ENCODE measurements at regions not wholly inside any gene's neighbourhood (a gene's known extent, or its start where the extent isn't known, plus 50 kb on each side); places are given as distances from the start of the nearest gene placed in this dataset.

DNA sequence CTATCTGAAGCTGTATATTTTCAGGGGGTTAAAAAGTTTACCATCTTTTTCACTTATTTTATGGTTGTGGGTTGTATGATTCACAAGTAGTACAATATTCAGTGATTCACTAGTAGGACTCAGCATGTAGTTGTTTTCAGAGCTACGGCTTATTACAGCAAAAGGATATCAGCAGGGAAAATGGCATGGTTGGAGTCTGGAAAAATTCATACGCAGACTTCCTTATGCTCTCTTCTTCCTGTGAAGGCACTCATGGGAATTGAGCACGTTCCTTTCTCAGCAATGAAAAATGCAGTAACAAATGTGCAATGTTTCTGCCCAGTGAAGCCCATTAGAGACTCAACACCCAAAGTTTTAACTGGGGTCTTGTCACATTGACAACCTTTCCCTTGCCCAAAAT is 250.5 kb downstream of the KCNN2 start:
- no peak for FAIRE-seq
- dilution Hi-C loops (cut with MboI; ENCODE audit: extremely low pct_ligation_motif_present, low sequenced_read_pairs), result no loop called here

DNA sequence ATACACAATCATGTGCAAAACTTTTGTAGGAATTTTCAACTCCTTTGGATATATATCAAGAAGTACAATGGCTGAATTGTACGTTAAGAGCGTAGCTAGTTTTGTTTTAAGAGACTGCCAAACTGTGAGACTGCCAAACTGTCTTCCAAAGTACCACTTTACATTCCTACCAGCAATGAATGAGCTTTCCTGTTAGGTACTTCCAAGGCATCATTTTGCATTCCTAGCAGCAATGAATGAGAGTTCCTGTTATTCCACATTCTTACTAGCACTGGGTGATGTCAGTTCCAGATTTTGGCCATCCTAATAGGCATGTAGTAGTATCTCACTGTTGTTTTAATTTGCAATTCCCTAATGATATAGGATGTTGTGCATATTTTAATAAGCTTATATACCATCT is 219.3 kb downstream of the KCNN2 start:
- Histone ChIP-seq H3K36me3 (ENCODE audit: control insufficient read depth in 2 of 2, extremely low read depth in 1 of 2, insufficient read depth in 2 of 2, low read length in 2 of 2) (no peaks in the 10 kb centered on the region), H3K27ac (ENCODE audit: control insufficient read depth, insufficient read depth, low read length) (no peak overlapping the region), H3K4me3 (ENCODE audit: control insufficient read depth in 2 of 3, extremely low read depth in 1 of 3, insufficient read depth in 2 of 3, low read depth in 1 of 3, low read length in 3 of 3) (no peak overlapping the region), H3K79me2 (ENCODE audit: control insufficient read depth, insufficient read depth, low read length) (no peaks in the 10 kb centered on the region), H3K9me3 (ENCODE audit: control insufficient read depth, low read depth, low read length) (no peaks in the 10 kb centered on the region), H2AFZ (ENCODE audit: control insufficient read depth, low read length) (no peak overlapping the region), H3K4me1 (ENCODE audit: control insufficient read depth, extremely low read depth, insufficient read depth, low read length) (no peaks in the 10 kb centered on the region), H4K20me1 (ENCODE audit: control insufficient read depth, extremely low read depth, insufficient read depth, low read length) (no peaks in the 10 kb centered on the region), H3K9ac (ENCODE audit: control insufficient read depth, extremely low read depth, insufficient read depth, low read length) (no peak overlapping the region), H3K27me3 (ENCODE audit: control insufficient read depth, extremely low read depth, insufficient read depth, low read length) (no peaks in the 10 kb centered on the region), H3K9me1 (ENCODE audit: control insufficient read depth, extremely low read depth, insufficient read depth, low read length) (no peaks in the 10 kb centered on the region), H3K4me2 (ENCODE audit: control insufficient read depth, extremely low read depth, insufficient read depth, low read depth, low read length) (no peak overlapping the region)
- FAIRE-seq, result no peak
- no peak for DNase-seq (ENCODE audit: low read depth, low spot score)
- TF ChIP-seq, protein P1, sequence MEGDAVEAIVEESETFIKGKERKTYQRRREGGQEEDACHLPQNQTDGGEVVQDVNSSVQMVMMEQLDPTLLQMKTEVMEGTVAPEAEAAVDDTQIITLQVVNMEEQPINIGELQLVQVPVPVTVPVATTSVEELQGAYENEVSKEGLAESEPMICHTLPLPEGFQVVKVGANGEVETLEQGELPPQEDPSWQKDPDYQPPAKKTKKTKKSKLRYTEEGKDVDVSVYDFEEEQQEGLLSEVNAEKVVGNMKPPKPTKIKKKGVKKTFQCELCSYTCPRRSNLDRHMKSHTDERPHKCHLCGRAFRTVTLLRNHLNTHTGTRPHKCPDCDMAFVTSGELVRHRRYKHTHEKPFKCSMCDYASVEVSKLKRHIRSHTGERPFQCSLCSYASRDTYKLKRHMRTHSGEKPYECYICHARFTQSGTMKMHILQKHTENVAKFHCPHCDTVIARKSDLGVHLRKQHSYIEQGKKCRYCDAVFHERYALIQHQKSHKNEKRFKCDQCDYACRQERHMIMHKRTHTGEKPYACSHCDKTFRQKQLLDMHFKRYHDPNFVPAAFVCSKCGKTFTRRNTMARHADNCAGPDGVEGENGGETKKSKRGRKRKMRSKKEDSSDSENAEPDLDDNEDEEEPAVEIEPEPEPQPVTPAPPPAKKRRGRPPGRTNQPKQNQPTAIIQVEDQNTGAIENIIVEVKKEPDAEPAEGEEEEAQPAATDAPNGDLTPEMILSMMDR (optimal IDR thresholded peaks at IDR 0.05 in 1 of 3, IDR thresholded peaks at IDR 0.05 in 1 of 3, conservative IDR thresholded peaks at IDR 0.05 in 1 of 3; ENCODE audit: extremely low read depth in 1 of 3, insufficient read depth in 2 of 3, low read length in 3 of 3), result no peak
- no peak for TF ChIP-seq EZH2 (IDR thresholded peaks at IDR 0.05; ENCODE audit: low read length)
- dilution Hi-C loops (cut with MboI; ENCODE audit: extremely low pct_ligation_motif_present, low sequenced_read_pairs), result no loop called here

More for the DNA sequence above, 250.5 kb downstream of the KCNN2 start:
- Histone ChIP-seq H3K79me2 (ENCODE audit: control insufficient read depth, insufficient read depth, low read length) (no peaks in the 10 kb centered on the region), H3K4me2 (ENCODE audit: control insufficient read depth, extremely low read depth, insufficient read depth, low read depth, low read length) (no peak overlapping the region), H4K20me1 (ENCODE audit: control insufficient read depth, extremely low read depth, insufficient read depth, low read length) (no peaks in the 10 kb centered on the region), H2AFZ (ENCODE audit: control insufficient read depth, low read length) (no peak overlapping the region), H3K4me1 (ENCODE audit: control insufficient read depth, extremely low read depth, insufficient read depth, low read length) (no peaks in the 10 kb centered on the region), H3K27ac (ENCODE audit: control insufficient read depth, insufficient read depth, low read length) (no peak overlapping the region), H3K27me3 (ENCODE audit: control insufficient read depth, extremely low read depth, insufficient read depth, low read length) (no peaks in the 10 kb centered on the region), H3K9me1 (ENCODE audit: control insufficient read depth, extremely low read depth, insufficient read depth, low read length) (no peaks in the 10 kb centered on the region), H3K4me3 (ENCODE audit: control insufficient read depth in 2 of 3, extremely low read depth in 1 of 3, insufficient read depth in 2 of 3, low read depth in 1 of 3, low read length in 3 of 3) (no peak overlapping the region), H3K9me3 (ENCODE audit: control insufficient read depth, low read depth, low read length) (no peaks in the 10 kb centered on the region), H3K9ac (ENCODE audit: control insufficient read depth, extremely low read depth, insufficient read depth, low read length) (no peak overlapping the region), H3K36me3 (ENCODE audit: control insufficient read depth in 2 of 2, extremely low read depth in 1 of 2, insufficient read depth in 2 of 2, low read length in 2 of 2) (no peaks in the 10 kb centered on the region)
- no peak for DNase-seq (ENCODE audit: low read depth, low spot score)
- TF ChIP-seq, protein P1 (optimal IDR thresholded peaks at IDR 0.05 in 1 of 3, IDR thresholded peaks at IDR 0.05 in 1 of 3, conservative IDR thresholded peaks at IDR 0.05 in 1 of 3; ENCODE audit: extremely low read depth in 1 of 3, insufficient read depth in 2 of 3, low read length in 3 of 3), result no peak
- no peak for TF ChIP-seq EZH2 (IDR thresholded peaks at IDR 0.05; ENCODE audit: low read length)
